GM23338 (cell line): ENCODE measurements at regions not wholly inside any gene's neighbourhood (a gene's known extent, or its start where the extent isn't known, plus 50 kb on each side); places are given as distances from the start of the nearest gene placed in this dataset.

Experiments
- ATAC-seq: fragments of 200-7000 bp; cut with Tn5 transposase; 3 replicates; pipeline ENCODE4 v1.9.1; 2020
- DNase-seq: peaks from one replicate; pipeline ENCODE4 v3.0.0-alpha.2; 2015; ENCODE audit warnings: low spot score
- H2AFZ ChIP-seq: fragments of 200-600 bp; sonication (generic); 2 replicates; pipeline ENCODE4 v1.8.0; 2016; ENCODE audit warnings: antibody characterized with exemption, mild to moderate bottlenecking, moderate library complexity
- H3F3A ChIP-seq: fragments of 200-600 bp; sonication (generic); replicated peaks from 2 replicates; pipeline ENCODE4 v1.8.0; 2017; ENCODE audit warnings: antibody characterized with exemption, mixed run types, low read depth
- H3K27ac ChIP-seq: fragments of 200-600 bp; sonication (generic); 2 replicates; pipeline ENCODE4 v1.6.1; 2016; ENCODE audit warnings: low read depth
- H3K27me3 ChIP-seq: fragments of 200-600 bp; sonication (generic); 2 replicates; pipeline ENCODE4 v1.8.0; 2016; ENCODE audit warnings: mild to moderate bottlenecking, mixed run types, moderate library complexity; ENCODE audit not compliant: insufficient read depth
- H3K36me3 ChIP-seq: fragments of 200-600 bp; sonication (generic); 2 replicates; pipeline ENCODE4 v1.8.0; 2016; ENCODE audit warnings: mild to moderate bottlenecking; ENCODE audit not compliant: insufficient read depth
- H3K4me1 ChIP-seq: fragments of 200-600 bp; sonication (generic); 2 replicates; pipeline ENCODE4 v1.8.0; 2016; ENCODE audit warnings: mild to moderate bottlenecking, moderate library complexity; ENCODE audit not compliant: insufficient read depth
- H3K4me2 ChIP-seq: fragments of 200-600 bp; sonication (generic); 2 replicates; pipeline ENCODE4 v1.7.1; 2017; ENCODE audit warnings: mixed run types
- H3K4me3 ChIP-seq: fragments of 200-600 bp; sonication (generic); 2 replicates; pipeline ENCODE4 v1.6.1; 2016; ENCODE audit warnings: mixed run types
- H3K79me2 ChIP-seq: fragments of 200-600 bp; sonication (generic); replicated peaks from 2 replicates; pipeline ENCODE4 v1.8.0; 2017; ENCODE audit warnings: mild to moderate bottlenecking; ENCODE audit not compliant: insufficient read depth
- H3K9me2 ChIP-seq: fragments of 200-600 bp; sonication (generic); 2 replicates; pipeline ENCODE4 v1.8.0; 2017; ENCODE audit not compliant: insufficient read depth
- H4K20me1 ChIP-seq: fragments of 200-600 bp; sonication (generic); replicated peaks from 2 replicates; pipeline ENCODE4 v1.8.0; 2017; ENCODE audit warnings: mild to moderate bottlenecking; ENCODE audit not compliant: insufficient read depth
- H3K27ac Mint-ChIP-seq: 2 replicates; pipeline ENCODE4 v1.8.0; 2020; ENCODE audit warnings: inconsistent platforms, mild to moderate bottlenecking, moderate library complexity, mixed read lengths
- H3K27me3 Mint-ChIP-seq: 3 replicates; pipeline ENCODE4 v1.8.0; 2022; ENCODE audit warnings: low read depth, mild to moderate bottlenecking, moderate library complexity, mixed read lengths, inconsistent platforms; ENCODE audit not compliant: insufficient read depth, poor library complexity
- H3K36me3 Mint-ChIP-seq: 3 replicates; pipeline ENCODE4 v1.8.0; 2021; ENCODE audit warnings: low read depth, mild to moderate bottlenecking, inconsistent platforms, moderate library complexity, mixed read lengths
- H3K4me1 Mint-ChIP-seq: 3 replicates; pipeline ENCODE4 v1.8.0; 2020; ENCODE audit warnings: mild to moderate bottlenecking, inconsistent platforms, mixed read lengths
- H3K4me3 Mint-ChIP-seq: 3 replicates; pipeline ENCODE4 v1.8.0; 2021; ENCODE audit warnings: moderate library complexity, mild to moderate bottlenecking, inconsistent platforms, mixed read lengths
- H3K9me3 Mint-ChIP-seq: 3 replicates; pipeline ENCODE4 v1.8.0; 2020; ENCODE audit warnings: moderate library complexity, mild to moderate bottlenecking, inconsistent platforms, mixed read lengths
- CTCF ChIP-seq, 2 experiments: fragments of 200-600 bp in 1 of 2; sonication (generic) in 1 of 2; conservative IDR thresholded peaks; 2 replicates each; pipeline versions ENCODE4 v1.5.1 to v1.6.1; 2016 to 2017; ENCODE audit warnings: antibody characterized with exemption in 2 of 2, low read depth in 2 of 2, mild to moderate bottlenecking in 2 of 2, moderate library complexity in 1 of 2
- EZH2 ChIP-seq: fragments of 200-600 bp; sonication (generic); IDR thresholded peaks from one replicate; pipeline ENCODE4 v1.8.0; 2017; ENCODE audit warnings: antibody characterized with exemption, mild to moderate bottlenecking, low read depth; ENCODE audit not compliant: unreplicated experiment
- EZH2phosphoT487 ChIP-seq: fragments of 200-600 bp; sonication (generic); IDR thresholded peaks from one replicate; pipeline ENCODE4 v1.8.1; 2018; ENCODE audit warnings: antibody characterized with exemption; ENCODE audit not compliant: unreplicated experiment
- POLR2AphosphoS5 ChIP-seq: IDR thresholded peaks from 2 replicates; pipeline ENCODE4 v1.6.1; 2016; ENCODE audit warnings: antibody characterized with exemption, low read depth
- REST ChIP-seq: IDR thresholded peaks from one replicate; pipeline ENCODE4 v1.6.1; 2018; ENCODE audit warnings: antibody characterized with exemption; ENCODE audit not compliant: unreplicated experiment
- STAT1 ChIP-seq: IDR thresholded peaks from one replicate; pipeline ENCODE4 v1.6.1; 2016; ENCODE audit warnings: antibody characterized with exemption; ENCODE audit not compliant: unreplicated experiment
- ZNF114 ChIP-seq: fragments of 250-450 bp; sonication (Bioruptor Pico); IDR thresholded peaks from 2 replicates; pipeline ENCODE4 v1.5.0; 2020; ENCODE audit warnings: mild to moderate bottlenecking, moderate library complexity
- ZNF462 ChIP-seq: fragments of 250-450 bp; sonication (Bioruptor Pico); IDR thresholded peaks from 2 replicates; pipeline ENCODE4 v1.5.0; 2020; ENCODE audit warnings: mild to moderate bottlenecking, moderate library complexity

GRCh38 chr21:38159355-38159754 is 97.4 kb upstream of the KCNJ15 start:
- H4K20me1 ChIP-seq = no peaks in the 10 kb centered on the region
- no peak overlapping the region for H3K27ac ChIP-seq
- H3K4me1 ChIP-seq = no peaks in the 10 kb centered on the region
- ATAC-seq (peak; percentile 85), DNase-seq (peak; percentile 89)
- no peaks in the 10 kb centered on the region for H3K9me2 ChIP-seq
- Mint-ChIP-seq H3K9me3 (no peaks in the 10 kb centered on the region), H3K27ac (no peak overlapping the region), H3K4me3 (no peak overlapping the region), H3K36me3 (no peaks in the 10 kb centered on the region), H3K4me1 (no peaks in the 10 kb centered on the region), H3K27me3 (no peaks in the 10 kb centered on the region)
- H3K4me3 ChIP-seq = no peak overlapping the region
- H3K27me3 ChIP-seq = no peaks in the 10 kb centered on the region
- no peaks in the 10 kb centered on the region for H3K36me3 ChIP-seq
- H3K4me2 ChIP-seq = no peak overlapping the region
- no peaks in the 10 kb centered on the region for H3F3A ChIP-seq
- H3K79me2 ChIP-seq = no peaks in the 10 kb centered on the region
- H2AFZ ChIP-seq = no peak overlapping the region
- TF ChIP-seq EZH2 (no peak), EZH2phosphoT487 (no peak), ZNF114 (CRISPR knock-in tag) (no peak), CTCF (conservative IDR thresholded peaks at IDR 0.05; ENCODE audit: low read depth in 2 of 2) (peak; percentile 82 to 91)

GRCh38 chr21:38165466-38166172 is 91.2 kb upstream of the KCNJ15 start:
- ATAC-seq (no peak), DNase-seq (no peak)
- Histone ChIP-seq H3K36me3 (no peaks in the 10 kb centered on the region), H3F3A (no peaks in the 10 kb centered on the region), H2AFZ (peak overlapping the region; percentile 87), H3K9me2 (no peaks in the 10 kb centered on the region), H3K4me3 (no peak overlapping the region), H4K20me1 (no peaks in the 10 kb centered on the region), H3K79me2 (no peaks in the 10 kb centered on the region), H3K4me2 (no peak overlapping the region), H3K27ac (no peak overlapping the region), H3K4me1 (0 out of 2 replicates have a peak, but pooled peaks cover 4% of the 10 kb centered on the region), H3K27me3 (no peaks in the 10 kb centered on the region)
- peaks cover 6% of the 10 kb centered on the region; the same call in 2 of the 3 replicates for H3K4me1 Mint-ChIP-seq
- no peak overlapping the region for H3K27ac Mint-ChIP-seq
- no peak overlapping the region for H3K4me3 Mint-ChIP-seq
- peaks cover 6% of the 10 kb centered on the region for H3K27me3 Mint-ChIP-seq
- H3K36me3 Mint-ChIP-seq = no peaks in the 10 kb centered on the region
- no peaks in the 10 kb centered on the region for H3K9me3 Mint-ChIP-seq
- TF ChIP-seq REST (no peak), EZH2 (no peak), ZNF462 (no peak), POLR2AphosphoS5 (no peak), STAT1 (no peak)
